Erythroblast (primary cell): ENCODE measurements at regions not wholly inside any gene's neighbourhood (a gene's known extent, or its start where the extent isn't known, plus 50 kb on each side); places are given as distances from the start of the nearest gene placed in this dataset.

Source experiments
- GATA1 ChIP-seq: IDR thresholded peaks from 2 replicates; pipeline ENCODE4 v1.6.1; 2011; ENCODE audit warnings: low read depth, mild to moderate bottlenecking, control low read depth, low read length, moderate library complexity
- POLR2A ChIP-seq: IDR thresholded peaks from 2 replicates; pipeline ENCODE4 v1.6.1; 2011; ENCODE audit warnings: mild to moderate bottlenecking, low read length

GRCh38 chr20:40882152-40882551, 146.5 kb upstream of the TOP1 start:
- no peak for TF ChIP-seq POLR2A
- no peak for TF ChIP-seq GATA1
